Uterus (tissue), 2 donors: ENCODE measurements at regions not wholly inside any gene's neighbourhood (a gene's known extent, or its start where the extent isn't known, plus 50 kb on each side); places are given as distances from the start of the nearest gene placed in this dataset.

Source experiments
- POLR2A ChIP-seq, 2 donors: fragments of 450-650 bp; IDR thresholded peaks; one replicate each; pipeline ENCODE4 v1.6.1; 2016; ENCODE audit warnings: antibody characterized with exemption in 2 of 2, mild to moderate bottlenecking in 1 of 2, moderate library complexity in 1 of 2
- TF ChIP-seq, protein P1 (sequence below), 4 experiments: fragments of 200-600 bp in 2 of 4; fragments of 450-650 bp in 2 of 4; sonication (generic) in 2 of 4; IDR thresholded peaks; one replicate each; pipeline ENCODE4 v1.5.1; 2016 to 2019; ENCODE audit warnings: antibody characterized with exemption in 4 of 4, mild to moderate bottlenecking in 2 of 4, moderate library complexity in 1 of 4

GRCh38 chr1:193709607-193710006, 523.2 kb upstream of the B3GALT2 start:
- TF ChIP-seq, protein P1, sequence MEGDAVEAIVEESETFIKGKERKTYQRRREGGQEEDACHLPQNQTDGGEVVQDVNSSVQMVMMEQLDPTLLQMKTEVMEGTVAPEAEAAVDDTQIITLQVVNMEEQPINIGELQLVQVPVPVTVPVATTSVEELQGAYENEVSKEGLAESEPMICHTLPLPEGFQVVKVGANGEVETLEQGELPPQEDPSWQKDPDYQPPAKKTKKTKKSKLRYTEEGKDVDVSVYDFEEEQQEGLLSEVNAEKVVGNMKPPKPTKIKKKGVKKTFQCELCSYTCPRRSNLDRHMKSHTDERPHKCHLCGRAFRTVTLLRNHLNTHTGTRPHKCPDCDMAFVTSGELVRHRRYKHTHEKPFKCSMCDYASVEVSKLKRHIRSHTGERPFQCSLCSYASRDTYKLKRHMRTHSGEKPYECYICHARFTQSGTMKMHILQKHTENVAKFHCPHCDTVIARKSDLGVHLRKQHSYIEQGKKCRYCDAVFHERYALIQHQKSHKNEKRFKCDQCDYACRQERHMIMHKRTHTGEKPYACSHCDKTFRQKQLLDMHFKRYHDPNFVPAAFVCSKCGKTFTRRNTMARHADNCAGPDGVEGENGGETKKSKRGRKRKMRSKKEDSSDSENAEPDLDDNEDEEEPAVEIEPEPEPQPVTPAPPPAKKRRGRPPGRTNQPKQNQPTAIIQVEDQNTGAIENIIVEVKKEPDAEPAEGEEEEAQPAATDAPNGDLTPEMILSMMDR (IDR thresholded peaks at IDR 0.05) = no peak
- TF ChIP-seq POLR2A (IDR thresholded peaks at IDR 0.05) = no peak
